T-helper 2 cell (primary cell): ENCODE measurements at regions not wholly inside any gene's neighbourhood (a gene's known extent, or its start where the extent isn't known, plus 50 kb on each side); places are given as distances from the start of the nearest gene placed in this dataset.

ENCODE experiments used
- DNase-seq, 5 experiments: peaks; one replicate each; pipeline versions ENCODE4 v3.0.0 to v3.0.0-alpha.2; 2012 to 2022

- no peak for DNase-seq
Measured at GRCh38 chr13:111927181-111927540, 139.8 kb upstream of the SOX1 start.

DNA sequence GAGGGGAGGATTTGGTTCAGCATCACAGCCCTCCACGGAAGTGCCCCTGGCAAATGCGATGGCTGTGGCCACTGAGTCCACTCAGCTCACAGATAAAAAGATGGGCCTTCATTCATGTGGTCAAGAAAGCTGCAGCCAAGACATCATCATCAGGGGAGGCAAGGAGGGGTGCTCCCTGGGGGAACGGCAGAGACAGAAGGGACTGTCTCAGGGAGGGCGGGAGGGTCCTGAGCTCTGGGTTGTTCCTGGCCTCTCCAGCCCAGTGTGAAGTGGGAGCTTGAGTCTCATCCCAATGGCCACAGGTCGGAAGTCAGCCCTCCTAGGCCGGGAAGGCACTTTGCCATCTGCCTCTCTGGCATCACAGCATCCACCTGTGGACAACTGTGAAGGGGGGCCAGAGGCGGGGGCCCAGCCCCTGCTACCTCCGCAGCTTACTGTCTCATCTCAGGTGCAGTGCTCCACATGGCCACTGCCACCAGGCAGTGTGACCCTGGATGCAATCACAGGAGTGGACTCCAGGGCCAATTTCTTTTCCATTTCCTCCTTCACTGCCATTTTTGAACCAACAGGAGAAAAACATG, 137.8 kb upstream of the SOX1 start:
- no peak for DNase-seq

DNA sequence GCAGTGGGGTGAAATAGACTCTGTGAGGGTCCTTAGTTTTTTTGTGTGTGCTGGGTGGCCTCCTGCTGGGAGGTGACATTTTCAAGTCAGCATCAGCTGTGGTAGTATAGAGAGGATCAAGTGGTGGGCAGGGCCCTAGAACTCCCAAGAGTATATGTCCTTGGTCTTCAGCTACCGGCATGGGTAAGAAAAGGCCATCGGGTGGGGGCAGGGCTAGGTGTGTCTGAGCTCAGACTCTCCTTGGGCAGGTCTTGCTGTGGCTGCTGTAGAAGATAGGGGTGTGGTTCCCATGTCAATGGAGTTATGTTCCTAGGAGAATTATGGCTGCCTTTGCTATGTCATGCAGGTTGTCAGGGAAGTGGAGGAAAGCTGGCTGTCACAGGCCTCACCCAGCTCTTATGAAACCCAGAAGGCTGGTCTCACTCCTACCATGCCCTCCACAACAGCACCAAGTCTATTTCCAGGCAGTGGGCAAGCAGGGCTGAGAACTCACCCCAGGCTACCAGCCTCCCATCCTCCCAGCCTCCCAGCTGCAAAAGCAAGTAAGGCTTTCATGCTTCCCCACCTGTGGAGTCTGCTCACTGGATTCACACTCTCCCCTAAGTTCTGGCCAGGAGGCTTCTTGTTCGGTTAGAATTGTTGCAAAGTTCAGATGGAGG, 130.6 kb upstream of the SOX1 start:
- DNase-seq, result no peak

- no peak for DNase-seq
Measured at GRCh38 chr13:111937777-111938311, 129.1 kb upstream of the SOX1 start.

DNA sequence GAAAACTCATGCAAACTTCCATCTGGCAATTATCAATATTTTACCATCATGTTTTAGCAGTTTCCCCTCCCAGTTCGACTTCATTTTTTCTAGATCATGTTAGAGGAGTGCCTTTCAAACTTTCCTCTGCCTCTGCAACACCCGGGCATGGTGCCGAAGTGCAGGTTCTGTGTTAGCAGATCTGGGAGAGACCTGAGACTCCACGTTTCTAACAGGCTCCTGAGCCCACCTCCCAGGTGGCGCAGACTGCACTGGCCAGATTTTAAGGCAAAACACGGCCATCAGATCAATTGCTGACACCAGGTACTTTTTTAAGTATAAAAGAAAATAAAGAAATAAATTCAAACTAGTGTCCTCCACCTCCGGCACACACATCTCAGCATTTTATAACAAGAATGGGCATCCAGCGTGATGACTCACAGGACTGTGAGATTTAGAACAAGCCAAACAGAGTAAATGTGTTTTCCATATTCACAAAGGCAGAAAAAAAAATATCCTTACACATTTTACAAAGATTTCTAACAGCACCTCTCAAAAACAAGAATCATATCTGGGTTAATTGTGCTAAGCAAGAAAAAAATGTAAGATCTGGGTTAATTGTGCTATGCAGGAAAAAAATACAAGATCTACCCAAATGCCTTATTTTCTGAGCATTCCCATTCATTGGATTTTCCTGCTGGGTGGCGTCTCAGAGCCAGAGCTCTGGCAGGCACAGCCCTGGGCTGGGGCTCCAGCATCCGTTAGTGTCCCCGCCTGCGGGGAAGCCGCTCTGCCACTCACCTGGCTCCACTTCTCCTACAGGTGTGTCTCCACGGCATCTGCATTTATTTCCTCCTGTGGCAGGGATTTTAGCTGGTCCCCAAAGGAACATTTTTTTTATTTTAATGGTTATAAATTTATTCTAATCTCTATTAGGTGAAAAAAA, 127.9 kb upstream of the SOX1 start:
- DNase-seq, result no peak

DNA sequence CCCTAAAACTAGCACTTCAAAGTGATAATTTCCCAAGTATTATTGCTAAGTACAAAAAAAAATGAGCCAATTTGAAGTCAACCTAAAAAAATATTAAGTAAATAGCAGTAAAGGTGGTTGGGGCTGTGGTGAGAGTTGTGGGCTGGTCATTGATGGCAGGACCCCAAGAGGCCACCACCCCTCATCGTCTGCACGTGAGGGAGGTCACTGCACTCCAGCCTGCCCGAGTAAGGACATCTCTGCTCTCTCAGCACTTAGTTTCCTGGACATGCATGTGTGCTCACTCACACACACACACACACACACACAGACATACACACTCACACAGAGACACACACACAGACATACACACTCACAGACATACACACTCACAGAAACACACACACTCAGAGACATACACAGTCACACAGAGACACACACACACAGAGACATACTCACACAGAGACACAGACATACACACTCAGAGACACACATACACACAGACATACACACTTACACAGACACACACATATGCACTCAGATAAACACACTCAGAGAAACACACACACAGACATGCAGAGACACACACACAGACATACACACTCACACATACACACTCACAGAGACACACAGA, 127.2 kb upstream of the SOX1 start:
- no peak for DNase-seq

- no peak for DNase-seq
Measured at GRCh38 chr13:111940892-111941291, 126.1 kb upstream of the SOX1 start.

DNA sequence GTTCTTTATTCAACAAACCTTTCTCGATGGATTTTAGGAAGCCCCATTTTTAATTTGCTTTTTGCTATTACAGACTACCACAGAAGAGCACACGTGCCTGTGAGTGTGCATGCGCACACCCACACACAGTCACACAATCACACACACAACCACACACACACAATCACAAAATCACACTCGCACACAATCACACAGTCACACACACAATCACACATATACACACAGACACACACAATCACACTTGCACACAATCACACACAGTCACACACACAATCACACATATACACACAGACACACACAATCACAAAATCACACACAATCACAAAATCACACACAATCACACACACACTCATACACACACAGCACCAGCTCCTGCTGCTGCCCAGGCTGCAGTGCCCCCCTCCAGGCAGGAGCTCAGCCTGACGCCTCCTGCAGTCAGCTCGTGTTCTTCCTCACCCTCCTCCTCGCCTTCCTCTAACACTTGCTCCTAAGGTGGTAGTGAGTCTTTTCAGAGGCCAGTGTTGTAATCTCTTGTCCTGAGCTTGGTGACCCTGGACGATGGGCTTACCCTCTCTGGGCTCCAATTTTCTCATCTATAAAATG, 125.0 kb upstream of the SOX1 start:
- DNase-seq, result no peak

DNA sequence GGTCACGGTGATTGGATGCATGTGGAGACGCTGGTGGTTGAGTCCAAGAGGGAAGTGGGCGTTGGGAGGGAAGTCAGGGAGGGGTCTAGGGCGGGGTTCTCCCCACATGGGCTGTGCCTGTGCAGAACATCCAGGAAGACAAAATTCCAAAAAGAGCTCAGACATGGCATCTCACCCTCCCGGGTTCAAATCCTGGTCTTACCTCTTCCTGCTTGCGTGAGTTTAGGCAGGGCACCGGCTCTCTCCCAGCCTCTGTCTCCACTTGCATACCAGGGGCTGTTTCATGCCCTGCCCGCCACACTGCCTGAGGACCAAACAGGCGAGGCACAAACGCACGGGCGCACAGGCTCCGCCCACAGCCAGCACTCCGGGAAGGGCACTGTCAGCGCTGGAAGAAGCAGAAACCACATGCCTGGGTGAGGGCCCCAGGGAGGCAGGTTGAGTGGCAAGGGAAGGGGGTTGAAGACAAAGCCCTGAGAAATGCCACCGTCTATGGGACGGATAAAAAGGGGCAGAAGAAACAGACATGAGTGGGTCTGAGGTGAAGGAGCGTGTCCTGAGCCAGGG, 123.6 kb upstream of the SOX1 start:
- DNase-seq, result no peak

DNA sequence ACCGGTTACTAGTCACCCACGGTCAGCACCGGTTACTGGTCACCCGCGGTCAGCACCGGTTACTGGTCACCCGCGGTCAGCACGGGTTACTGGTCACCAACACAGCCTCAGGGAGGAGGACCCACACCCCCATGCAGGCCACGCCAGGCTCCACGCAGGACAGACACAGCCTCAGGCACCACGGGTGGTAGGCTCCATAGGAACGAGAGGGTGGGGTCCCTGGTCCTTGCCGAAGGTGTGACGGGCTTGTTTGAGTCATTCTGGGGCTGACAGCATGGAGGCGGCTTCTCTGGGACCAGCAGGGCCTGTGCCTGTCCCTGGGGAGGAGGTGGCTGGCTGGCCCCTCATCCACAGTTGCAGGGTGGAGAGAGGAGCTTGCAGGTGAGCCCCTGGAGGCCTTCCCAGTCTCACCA, 122.8 kb upstream of the SOX1 start:
- no peak for DNase-seq

DNA sequence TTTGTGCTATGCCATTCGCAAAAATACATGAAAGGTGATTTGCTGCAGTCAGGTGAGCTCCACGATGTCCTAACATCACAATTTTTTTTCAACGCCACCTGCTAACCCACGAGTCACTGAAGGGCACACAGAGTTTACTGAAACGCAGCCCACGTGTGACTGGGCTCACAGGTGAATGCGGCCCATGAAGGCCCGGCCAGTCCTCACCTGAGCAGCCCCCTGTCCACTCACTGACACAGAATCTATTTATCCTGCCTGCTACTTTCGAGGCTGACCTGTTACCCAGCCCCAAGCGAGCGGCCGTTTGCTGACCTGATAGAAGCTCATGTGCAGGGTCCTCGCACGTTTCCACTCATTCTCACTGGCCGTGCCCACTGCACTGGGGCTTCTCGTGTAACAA, 121.9 kb upstream of the SOX1 start:
- DNase-seq, result no peak

GRCh38 chr13:111946214-111946613, 120.7 kb upstream of the SOX1 start:
- DNase-seq, result no peak

DNA sequence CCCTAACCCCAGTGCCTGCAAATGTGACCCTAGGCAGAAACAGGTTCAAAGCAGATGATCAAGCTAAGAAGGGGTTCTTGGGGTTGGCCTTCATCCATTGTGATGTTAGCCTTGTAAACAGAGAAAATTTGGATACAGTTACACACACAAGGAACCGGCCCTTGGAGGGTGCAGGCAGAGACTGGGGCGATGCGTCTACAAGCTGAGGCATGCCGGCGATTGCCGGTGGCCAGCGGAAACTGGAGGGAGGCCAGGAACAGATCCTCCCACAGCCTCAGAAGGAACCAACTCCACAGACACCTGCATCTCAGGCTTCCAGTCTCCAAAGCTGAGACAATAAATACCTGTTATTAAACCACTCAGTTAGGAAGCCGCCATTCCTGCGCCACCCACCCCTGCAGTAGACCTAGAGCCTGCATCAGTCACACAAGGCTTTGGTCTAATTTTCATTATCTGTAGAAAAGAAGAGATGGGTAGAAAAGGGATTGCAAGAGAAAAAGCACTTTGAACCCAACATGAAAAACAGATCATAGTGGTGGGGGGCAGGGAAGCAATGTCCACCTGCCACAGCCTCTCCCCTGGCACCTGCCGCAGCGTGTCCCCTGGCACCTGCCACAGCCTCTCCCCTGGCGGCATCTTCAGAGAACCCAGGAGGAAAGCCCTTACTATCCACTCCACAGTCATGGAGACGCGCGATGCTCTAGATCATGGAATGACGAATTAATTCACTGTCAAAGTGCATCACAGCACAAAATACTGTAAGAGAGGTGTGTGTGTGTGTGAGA, 119.7 kb upstream of the SOX1 start:
- DNase-seq, result no peak

- DNase-seq, result no peak
Measured at GRCh38 chr13:111947876-111948275, 119.1 kb upstream of the SOX1 start.

- DNase-seq, result no peak
Measured at GRCh38 chr13:111948281-111948680, 118.7 kb upstream of the SOX1 start.

GRCh38 chr13:111948811-111949210, 118.1 kb upstream of the SOX1 start:
- DNase-seq, result no peak

DNA sequence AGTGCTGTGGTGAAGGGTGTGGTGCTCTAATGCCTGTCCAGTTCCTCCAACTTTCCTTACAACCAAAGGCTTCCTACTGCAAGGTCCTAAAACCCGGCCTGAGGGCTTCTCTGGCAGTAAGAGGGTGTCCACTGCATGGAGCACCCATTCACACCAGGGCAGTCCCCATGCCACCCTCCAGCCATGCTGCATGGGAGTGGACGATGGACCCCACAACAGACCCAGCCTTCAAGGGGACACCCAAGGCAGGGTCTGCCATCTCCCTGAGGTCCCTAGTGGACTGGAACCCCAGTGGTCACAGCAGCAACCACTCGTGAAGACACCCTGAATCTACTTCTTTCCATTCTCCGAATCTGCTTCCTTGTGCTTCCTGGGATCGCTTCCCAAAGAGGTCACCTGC, 117.6 kb upstream of the SOX1 start:
- no peak for DNase-seq

DNA sequence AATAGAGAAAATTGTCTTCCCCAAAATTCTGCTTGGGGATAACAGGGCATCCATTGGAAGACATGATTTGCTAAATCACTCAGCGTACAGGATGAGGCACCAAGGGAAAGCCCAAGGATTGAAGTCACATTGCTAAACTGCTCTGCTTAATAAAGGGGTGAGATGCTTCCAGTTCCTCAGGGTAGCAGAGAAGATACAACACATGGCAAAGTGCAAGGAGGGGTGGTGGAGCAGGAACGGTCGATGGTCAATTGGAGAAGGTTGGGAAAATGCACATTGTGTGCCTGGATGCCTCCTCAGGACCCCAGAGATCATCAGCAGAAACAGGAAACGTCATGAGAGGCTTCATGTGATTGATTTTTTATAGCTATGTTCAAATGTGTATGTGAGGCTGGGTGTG, 116.3 kb upstream of the SOX1 start:
- DNase-seq, result no peak

GRCh38 chr13:111952032-111952431, 114.9 kb upstream of the SOX1 start:
- no peak for DNase-seq

GRCh38 chr13:111952814-111953213, 114.1 kb upstream of the SOX1 start:
- no peak for DNase-seq

GRCh38 chr13:111953546-111954178, 113.3 kb upstream of the SOX1 start:
- no peak for DNase-seq
